ENCODE measurements at regions not wholly inside any gene's neighbourhood (a gene's known extent, or its start where the extent isn't known, plus 50 kb on each side); places are given as distances from the start of the nearest gene placed in this dataset.

GRCh38 chr18:25713103-25713502 lies 361.1 kb upstream of the ZNF521 start:
- no peak overlapping the region for H3K9ac ChIP-seq (ENCODE audit: low read length)
- H3K4me2 ChIP-seq (ENCODE audit: low read length), result no peak overlapping the region
- H3K27ac ChIP-seq (ENCODE audit: low read length), result no peak overlapping the region
- H3K79me2 ChIP-seq (ENCODE audit: low read length), result no peaks in the 10 kb centered on the region
- H4K20me1 ChIP-seq (ENCODE audit: insufficient read depth, low read length), result no peaks in the 10 kb centered on the region
- no peaks in the 10 kb centered on the region for H3K36me3 ChIP-seq (replicated peaks; ENCODE audit: low read depth, low read length)
- H3K4me1 ChIP-seq (ENCODE audit: low read length), result no peaks in the 10 kb centered on the region
- no peak overlapping the region for H3K4me3 ChIP-seq (ENCODE audit: low read length)
- H3K27me3 ChIP-seq (ENCODE audit: low read depth, low read length), result no peaks in the 10 kb centered on the region
- no peaks in the 10 kb centered on the region for H3K9me3 ChIP-seq (ENCODE audit: insufficient read depth, low read length)
- no peak overlapping the region for H2AFZ ChIP-seq (ENCODE audit: low read depth, low read length)
- TF ChIP-seq CTCF (IDR thresholded peaks at IDR 0.05; ENCODE audit: low read depth, low read length) (no peak), EZH2phosphoT487 (IDR thresholded peaks at IDR 0.05; ENCODE audit: low read depth) (no peak)

DNA sequence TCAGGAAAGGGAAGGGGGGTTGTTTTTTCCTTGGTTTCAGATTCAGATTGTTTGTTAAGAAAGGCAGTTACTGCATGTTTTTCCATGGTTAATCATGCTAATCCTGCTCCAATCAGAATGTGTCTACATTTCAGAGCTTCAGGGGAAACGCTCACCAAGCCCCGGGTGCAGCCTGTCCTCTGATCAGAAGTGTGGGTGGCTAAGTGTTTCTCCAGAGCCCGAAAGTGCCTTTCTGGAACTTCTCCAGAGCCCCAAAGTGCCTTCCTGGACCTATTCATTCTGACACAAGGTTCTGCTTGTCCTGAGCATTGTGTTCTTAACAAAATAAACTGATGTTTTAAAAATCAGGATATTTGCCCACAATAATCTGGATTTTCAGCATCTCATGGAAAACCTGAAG lies 359.0 kb upstream of the ZNF521 start:
- Histone ChIP-seq H3K4me3 (ENCODE audit: low read length) (no peak overlapping the region), H3K9ac (ENCODE audit: low read length) (no peak overlapping the region)

GRCh38 chr18:25705650-25706049 lies 353.7 kb upstream of the ZNF521 start:
- no peak overlapping the region for H3K9ac ChIP-seq (ENCODE audit: low read length)
- no peaks in the 10 kb centered on the region for H3K9me3 ChIP-seq (ENCODE audit: insufficient read depth, low read length)
- H2AFZ ChIP-seq (ENCODE audit: low read depth, low read length), result no peak overlapping the region
- H3K79me2 ChIP-seq (ENCODE audit: low read length), result no peaks in the 10 kb centered on the region
- TF ChIP-seq EZH2phosphoT487 (IDR thresholded peaks at IDR 0.05; ENCODE audit: low read depth) (no peak), CTCF (IDR thresholded peaks at IDR 0.05; ENCODE audit: low read depth, low read length) (no peak)
- no peaks in the 10 kb centered on the region for H3K36me3 ChIP-seq (replicated peaks; ENCODE audit: low read depth, low read length)
- 0 out of 2 replicates have a peak, but pooled peaks cover 3% of the 10 kb centered on the region for H3K27me3 ChIP-seq (ENCODE audit: low read depth, low read length)
- H4K20me1 ChIP-seq (ENCODE audit: insufficient read depth, low read length), result no peaks in the 10 kb centered on the region
- no peak overlapping the region for H3K4me2 ChIP-seq (ENCODE audit: low read length)
- H3K4me1 ChIP-seq (ENCODE audit: low read length), result no peaks in the 10 kb centered on the region
- H3K27ac ChIP-seq (ENCODE audit: low read length), result no peak overlapping the region
- no peak overlapping the region for H3K4me3 ChIP-seq (ENCODE audit: low read length)

More for the DNA sequence above, 359.0 kb upstream of the ZNF521 start:
- Histone ChIP-seq H3K27ac (ENCODE audit: low read length) (no peak overlapping the region), H3K79me2 (ENCODE audit: low read length) (no peaks in the 10 kb centered on the region), H3K4me1 (ENCODE audit: low read length) (no peaks in the 10 kb centered on the region), H4K20me1 (ENCODE audit: insufficient read depth, low read length) (no peaks in the 10 kb centered on the region), H3K9me3 (ENCODE audit: insufficient read depth, low read length) (no peaks in the 10 kb centered on the region), H3K27me3 (ENCODE audit: low read depth, low read length) (0 out of 2 replicates have a peak, but pooled peaks cover 3% of the 10 kb centered on the region), H3K36me3 (replicated peaks; ENCODE audit: low read depth, low read length) (no peaks in the 10 kb centered on the region), H2AFZ (ENCODE audit: low read depth, low read length) (no peak overlapping the region), H3K4me2 (ENCODE audit: low read length) (no peak overlapping the region)
- TF ChIP-seq EZH2phosphoT487 (IDR thresholded peaks at IDR 0.05; ENCODE audit: low read depth) (no peak), CTCF (IDR thresholded peaks at IDR 0.05; ENCODE audit: low read depth, low read length) (no peak)

DNA sequence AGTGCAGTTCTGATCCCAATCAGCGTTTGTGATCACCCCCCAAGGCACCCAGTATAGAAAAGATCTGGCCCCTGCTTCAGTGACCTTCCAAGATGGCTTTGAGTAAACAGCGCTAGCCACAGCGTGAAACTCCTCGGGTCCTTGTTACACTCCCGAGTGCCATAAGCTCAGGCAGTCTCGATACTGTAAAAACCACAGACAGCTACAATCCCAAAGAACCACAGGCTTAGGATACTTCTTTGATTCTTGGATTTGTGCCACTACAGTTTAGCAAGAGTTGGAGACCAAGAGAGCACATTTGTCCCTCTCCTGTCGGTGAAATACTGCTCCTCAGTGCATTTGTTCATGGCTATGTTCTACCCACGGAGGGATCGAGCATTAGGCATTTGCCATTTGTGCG lies 352.5 kb upstream of the ZNF521 start:
- H2AFZ ChIP-seq (ENCODE audit: low read depth, low read length), result no peak overlapping the region
- no peak overlapping the region for H3K4me2 ChIP-seq (ENCODE audit: low read length)
- H3K9ac ChIP-seq (ENCODE audit: low read length), result no peak overlapping the region
- no peak overlapping the region for H3K27ac ChIP-seq (ENCODE audit: low read length)
- no peaks in the 10 kb centered on the region for H3K36me3 ChIP-seq (replicated peaks; ENCODE audit: low read depth, low read length)
- no peaks in the 10 kb centered on the region for H3K9me3 ChIP-seq (ENCODE audit: insufficient read depth, low read length)
- H3K79me2 ChIP-seq (ENCODE audit: low read length), result no peaks in the 10 kb centered on the region
- H3K27me3 ChIP-seq (ENCODE audit: low read depth, low read length), result 0 out of 2 replicates have a peak, but pooled peaks cover 3% of the 10 kb centered on the region
- no peaks in the 10 kb centered on the region for H4K20me1 ChIP-seq (ENCODE audit: insufficient read depth, low read length)
- TF ChIP-seq EZH2phosphoT487 (IDR thresholded peaks at IDR 0.05; ENCODE audit: low read depth), result no peak
- H3K4me1 ChIP-seq (ENCODE audit: low read length), result no peaks in the 10 kb centered on the region
- H3K4me3 ChIP-seq (ENCODE audit: low read length), result no peak overlapping the region

Measured in OCI-LY3 (cell line).